Fibroblast of the aortic adventitia (primary cell): ENCODE measurements at regions not wholly inside any gene's neighbourhood (a gene's known extent, or its start where the extent isn't known, plus 50 kb on each side); places are given as distances from the start of the nearest gene placed in this dataset. TPM values are rescaled to one million over a fixed set of nuclear protein-coding genes. Genes with fewer than 3 reads are reported as not detected.

Experiments
- DNase-seq: peaks from one replicate; pipeline ENCODE4 v3.0.0-alpha.2; 2010; ENCODE audit warnings: low read depth
- H3K4me3 ChIP-seq: 2 replicates; pipeline ENCODE4 v1.5.1; 2011; ENCODE audit warnings: low read depth, mild to moderate bottlenecking, control low read depth, low read length, moderate library complexity
- small RNA-seq: library from RNA; depleted of rRNA; stranded (forward); fragments of <200 nt; gene quantifications from one replicate; pipeline ENCODE3, GENCODE V24; 2012
- TF ChIP-seq, protein P1 (sequence below): IDR thresholded peaks from 2 replicates; pipeline ENCODE4 v1.5.1; 2011; ENCODE audit warnings: mild to moderate bottlenecking, low read length, control low read depth, inconsistent platforms; ENCODE audit not compliant: insufficient read depth

DNA sequence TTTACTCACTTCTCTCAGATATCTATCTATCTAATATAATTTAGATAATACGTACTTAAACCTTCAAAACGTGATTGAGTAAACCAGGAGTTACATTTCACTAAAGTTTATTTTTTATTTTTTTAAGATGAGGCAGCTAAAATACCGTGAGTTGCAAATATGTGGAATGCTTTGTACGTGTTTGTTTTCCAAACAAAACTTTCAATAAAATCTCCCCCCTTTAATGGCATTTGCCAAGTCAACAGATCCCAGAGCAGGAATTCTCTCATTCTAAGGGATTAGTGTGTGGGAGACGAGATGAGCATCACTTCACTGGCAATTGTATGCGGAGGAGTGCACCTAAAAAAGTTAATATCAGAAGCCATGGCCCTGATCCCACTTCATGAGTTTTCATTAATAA is 53.7 kb upstream of the MAGI2 start:
- H3K4me3 ChIP-seq: no peak overlapping the region
- no peak for DNase-seq
- TF ChIP-seq, protein P1, sequence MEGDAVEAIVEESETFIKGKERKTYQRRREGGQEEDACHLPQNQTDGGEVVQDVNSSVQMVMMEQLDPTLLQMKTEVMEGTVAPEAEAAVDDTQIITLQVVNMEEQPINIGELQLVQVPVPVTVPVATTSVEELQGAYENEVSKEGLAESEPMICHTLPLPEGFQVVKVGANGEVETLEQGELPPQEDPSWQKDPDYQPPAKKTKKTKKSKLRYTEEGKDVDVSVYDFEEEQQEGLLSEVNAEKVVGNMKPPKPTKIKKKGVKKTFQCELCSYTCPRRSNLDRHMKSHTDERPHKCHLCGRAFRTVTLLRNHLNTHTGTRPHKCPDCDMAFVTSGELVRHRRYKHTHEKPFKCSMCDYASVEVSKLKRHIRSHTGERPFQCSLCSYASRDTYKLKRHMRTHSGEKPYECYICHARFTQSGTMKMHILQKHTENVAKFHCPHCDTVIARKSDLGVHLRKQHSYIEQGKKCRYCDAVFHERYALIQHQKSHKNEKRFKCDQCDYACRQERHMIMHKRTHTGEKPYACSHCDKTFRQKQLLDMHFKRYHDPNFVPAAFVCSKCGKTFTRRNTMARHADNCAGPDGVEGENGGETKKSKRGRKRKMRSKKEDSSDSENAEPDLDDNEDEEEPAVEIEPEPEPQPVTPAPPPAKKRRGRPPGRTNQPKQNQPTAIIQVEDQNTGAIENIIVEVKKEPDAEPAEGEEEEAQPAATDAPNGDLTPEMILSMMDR: no peak

DNA sequence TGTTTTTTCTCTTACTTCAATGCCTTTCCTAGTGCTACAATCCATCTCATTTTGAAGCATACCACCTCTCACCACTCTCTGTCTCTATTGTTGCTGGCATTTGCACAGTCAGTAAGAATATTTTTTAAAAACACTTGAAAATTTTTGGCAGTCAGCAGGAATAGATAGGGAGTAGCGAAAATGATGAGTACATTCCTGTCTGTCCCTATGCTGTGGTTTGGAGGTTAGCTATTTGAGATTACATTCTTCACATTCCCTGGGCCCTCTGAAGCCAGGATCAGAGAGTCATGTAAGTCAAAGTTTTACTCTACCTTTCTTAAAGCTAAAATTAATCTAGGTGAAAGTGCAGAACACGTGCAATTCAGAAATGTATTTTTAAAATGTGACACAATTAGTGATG is 53.0 kb upstream of the MAGI2 start:
- TF ChIP-seq, protein P1: no peak

DNA sequence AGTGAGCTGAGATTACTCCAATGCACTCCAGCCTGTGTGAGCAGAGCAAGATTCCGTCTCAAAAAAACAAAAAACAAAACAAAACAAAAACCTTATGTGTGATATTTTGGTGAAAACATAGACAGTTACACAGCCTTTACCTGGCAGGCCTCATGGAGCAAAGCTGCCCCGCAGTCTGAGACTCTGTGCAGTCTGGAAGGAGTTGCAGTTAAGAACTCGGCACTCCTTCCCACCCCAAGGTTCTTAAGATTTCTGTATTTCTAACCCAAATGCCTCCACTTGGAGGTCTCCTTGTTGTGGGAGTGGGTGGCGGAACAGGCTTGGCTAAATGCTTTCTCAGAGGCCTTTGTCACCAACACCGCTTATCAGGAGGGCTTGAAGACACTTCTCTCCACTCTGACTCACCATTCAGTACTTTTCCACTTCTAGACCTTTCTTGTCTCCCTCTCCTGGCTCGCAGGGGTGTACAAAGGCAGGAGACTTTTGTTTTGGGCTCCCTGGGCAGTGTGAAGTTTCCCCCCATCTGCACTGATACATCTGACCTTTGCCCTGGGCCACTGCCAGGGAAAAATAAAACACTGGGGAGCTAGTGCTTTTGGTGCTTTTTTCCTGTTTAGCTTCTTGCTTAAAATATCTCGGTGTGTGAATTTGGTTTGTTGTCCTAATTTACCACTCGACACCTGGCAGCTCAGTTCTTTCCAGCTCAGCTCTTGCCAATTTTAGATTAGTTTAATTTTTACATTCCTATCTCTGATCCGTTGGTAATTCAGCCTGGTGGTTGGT is 51.3 kb upstream of the MAGI2 start:
- TF ChIP-seq, protein P1: no peak
- no peak for DNase-seq
- no peak overlapping the region for H3K4me3 ChIP-seq

More for the DNA sequence above, 53.0 kb upstream of the MAGI2 start:
- no peak overlapping the region for H3K4me3 ChIP-seq
- peak; percentile 63 for DNase-seq

Small RNAs in the stretch of these regions (small RNA-seq; reads per million reads assigned to genes)
- gene RNA5SP234 (not detected), gene RNU6-849P (not detected)
